ENCODE measurements at regions not wholly inside any gene's neighbourhood (a gene's known extent, or its start where the extent isn't known, plus 50 kb on each side); places are given as distances from the start of the nearest gene placed in this dataset.

DNA sequence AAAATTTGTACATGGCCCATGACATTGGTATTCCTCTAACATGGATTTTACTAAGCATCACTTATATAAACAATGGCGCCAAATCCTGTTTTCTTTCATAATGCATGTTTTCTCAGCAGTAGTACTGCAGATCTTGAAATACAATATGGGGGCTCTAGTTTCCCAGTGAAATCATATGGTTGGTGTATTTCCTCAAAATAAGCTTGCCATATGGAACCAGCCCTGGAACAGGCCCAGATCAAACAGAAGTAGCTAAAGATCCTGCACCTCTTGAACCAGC lies 163.9 kb downstream of the ZNF608 start:
- Histone ChIP-seq H3K36me3 (ENCODE audit: control insufficient read depth in 2 of 2, insufficient read depth in 1 of 2, low read length in 2 of 2) (no peaks in the 10 kb centered on the region), H3K4me3 (ENCODE audit: low read depth, low read length) (no peak overlapping the region), H3K4me1 (ENCODE audit: control insufficient read depth, insufficient read depth, low read length) (peaks cover 9% of the 10 kb centered on the region), H3K9me3 (ENCODE audit: control insufficient read depth, insufficient read depth, low read depth, low read length) (no peaks in the 10 kb centered on the region), H3K27ac (ENCODE audit: extremely low read depth, low read depth, low read length) (no peak overlapping the region)
- CTCF ChIA-PET, result interaction anchor here (0.6 kb wide), 1 partner anchor 370 kb away, joined by 4 read pairs; no protein-coding TSS in a partner anchor
- TF ChIP-seq ZNF549 (tag by site-specific recombination; IDR thresholded peaks at IDR 0.05) (no peak), ZNF830 (tag by site-specific recombination; IDR thresholded peaks at IDR 0.05; ENCODE audit: low read depth) (no peak), MEIS1 (CRISPR knock-in tag; IDR thresholded peaks at IDR 0.05; ENCODE audit: borderline replicate concordance) (no peak), PRDM2 (tag by site-specific recombination; IDR thresholded peaks at IDR 0.05; ENCODE audit: borderline replicate concordance) (no peak), HOXC10 (CRISPR knock-in tag; IDR thresholded peaks at IDR 0.05) (no peak)
- TF ChIP-seq, protein P1, sequence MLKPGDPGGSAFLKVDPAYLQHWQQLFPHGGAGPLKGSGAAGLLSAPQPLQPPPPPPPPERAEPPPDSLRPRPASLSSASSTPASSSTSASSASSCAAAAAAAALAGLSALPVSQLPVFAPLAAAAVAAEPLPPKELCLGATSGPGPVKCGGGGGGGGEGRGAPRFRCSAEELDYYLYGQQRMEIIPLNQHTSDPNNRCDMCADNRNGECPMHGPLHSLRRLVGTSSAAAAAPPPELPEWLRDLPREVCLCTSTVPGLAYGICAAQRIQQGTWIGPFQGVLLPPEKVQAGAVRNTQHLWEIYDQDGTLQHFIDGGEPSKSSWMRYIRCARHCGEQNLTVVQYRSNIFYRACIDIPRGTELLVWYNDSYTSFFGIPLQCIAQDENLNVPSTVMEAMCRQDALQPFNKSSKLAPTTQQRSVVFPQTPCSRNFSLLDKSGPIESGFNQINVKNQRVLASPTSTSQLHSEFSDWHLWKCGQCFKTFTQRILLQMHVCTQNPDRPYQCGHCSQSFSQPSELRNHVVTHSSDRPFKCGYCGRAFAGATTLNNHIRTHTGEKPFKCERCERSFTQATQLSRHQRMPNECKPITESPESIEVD (tag by site-specific recombination; IDR thresholded peaks at IDR 0.05), result peak; percentile 57
- POLR2A ChIA-PET, result no interaction called here

DNA sequence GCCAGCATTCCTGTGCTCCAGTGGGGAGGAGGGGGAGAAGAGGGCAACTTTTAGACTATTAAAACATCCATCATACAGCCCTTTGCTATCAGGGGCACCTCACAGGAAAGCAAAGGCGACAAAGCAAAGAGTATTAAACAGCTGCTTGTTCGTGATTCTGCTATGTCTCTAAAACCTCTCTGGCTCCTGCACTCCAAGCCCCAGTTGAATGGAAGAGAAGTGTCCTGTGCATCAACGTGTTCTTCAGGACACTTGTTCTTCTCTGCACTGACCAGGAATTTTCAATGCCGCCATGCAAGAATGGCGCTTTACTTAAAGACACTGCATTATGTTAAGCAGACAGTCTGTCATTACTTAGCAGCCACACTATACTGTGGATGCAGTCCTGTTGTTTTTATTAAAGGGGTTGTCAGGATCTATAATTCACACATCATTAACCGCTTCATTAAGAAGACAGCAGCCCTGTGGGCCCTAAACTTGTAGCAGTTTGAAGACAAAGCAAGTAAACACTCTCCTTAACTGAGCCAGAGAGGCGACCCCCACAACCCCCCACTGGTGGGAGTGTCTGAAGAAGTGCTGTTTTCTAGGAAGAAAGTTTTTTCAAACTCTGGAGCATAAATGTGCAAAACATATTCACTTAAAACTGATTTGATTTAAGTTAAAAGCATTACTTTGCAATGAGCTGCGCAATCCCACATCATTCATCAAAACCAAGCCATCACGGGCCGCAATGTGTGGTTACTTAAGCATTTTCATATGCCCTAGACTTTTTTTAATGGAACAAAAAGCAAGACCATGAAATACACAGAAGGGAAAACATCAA lies 164.5 kb downstream of the ZNF608 start:
- no peak for TF ChIP-seq ZNF391 (tag by site-specific recombination; IDR thresholded peaks at IDR 0.05; ENCODE audit: borderline replicate concordance, low read depth)
- TF ChIP-seq, protein P2, sequence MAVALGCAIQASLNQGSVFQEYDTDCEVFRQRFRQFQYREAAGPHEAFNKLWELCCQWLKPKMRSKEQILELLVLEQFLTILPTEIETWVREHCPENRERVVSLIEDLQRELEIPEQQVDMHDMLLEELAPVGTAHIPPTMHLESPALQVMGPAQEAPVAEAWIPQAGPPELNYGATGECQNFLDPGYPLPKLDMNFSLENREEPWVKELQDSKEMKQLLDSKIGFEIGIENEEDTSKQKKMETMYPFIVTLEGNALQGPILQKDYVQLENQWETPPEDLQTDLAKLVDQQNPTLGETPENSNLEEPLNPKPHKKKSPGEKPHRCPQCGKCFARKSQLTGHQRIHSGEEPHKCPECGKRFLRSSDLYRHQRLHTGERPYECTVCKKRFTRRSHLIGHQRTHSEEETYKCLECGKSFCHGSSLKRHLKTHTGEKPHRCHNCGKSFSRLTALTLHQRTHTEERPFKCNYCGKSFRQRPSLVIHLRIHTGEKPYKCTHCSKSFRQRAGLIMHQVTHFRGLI (tag by site-specific recombination; IDR thresholded peaks at IDR 0.05), result 0 out of 2 replicates have a peak, but pooled peaks have one; percentile 18
- Histone ChIP-seq H3K4me1 (ENCODE audit: control insufficient read depth, insufficient read depth, low read length) (peaks cover 9% of the 10 kb centered on the region), H3K4me3 (ENCODE audit: low read depth, low read length) (no peak overlapping the region), H3K9me3 (ENCODE audit: control insufficient read depth, insufficient read depth, low read depth, low read length) (no peaks in the 10 kb centered on the region), H3K36me3 (ENCODE audit: control insufficient read depth in 2 of 2, insufficient read depth in 1 of 2, low read length in 2 of 2) (no peaks in the 10 kb centered on the region), H3K27ac (ENCODE audit: extremely low read depth, low read depth, low read length) (no peak overlapping the region)
- ChIA-PET CTCF (interaction anchor here (0.6 kb wide), 1 partner anchor 371 kb away, joined by 4 read pairs; no protein-coding TSS in a partner anchor), POLR2A (no interaction called here)

DNA sequence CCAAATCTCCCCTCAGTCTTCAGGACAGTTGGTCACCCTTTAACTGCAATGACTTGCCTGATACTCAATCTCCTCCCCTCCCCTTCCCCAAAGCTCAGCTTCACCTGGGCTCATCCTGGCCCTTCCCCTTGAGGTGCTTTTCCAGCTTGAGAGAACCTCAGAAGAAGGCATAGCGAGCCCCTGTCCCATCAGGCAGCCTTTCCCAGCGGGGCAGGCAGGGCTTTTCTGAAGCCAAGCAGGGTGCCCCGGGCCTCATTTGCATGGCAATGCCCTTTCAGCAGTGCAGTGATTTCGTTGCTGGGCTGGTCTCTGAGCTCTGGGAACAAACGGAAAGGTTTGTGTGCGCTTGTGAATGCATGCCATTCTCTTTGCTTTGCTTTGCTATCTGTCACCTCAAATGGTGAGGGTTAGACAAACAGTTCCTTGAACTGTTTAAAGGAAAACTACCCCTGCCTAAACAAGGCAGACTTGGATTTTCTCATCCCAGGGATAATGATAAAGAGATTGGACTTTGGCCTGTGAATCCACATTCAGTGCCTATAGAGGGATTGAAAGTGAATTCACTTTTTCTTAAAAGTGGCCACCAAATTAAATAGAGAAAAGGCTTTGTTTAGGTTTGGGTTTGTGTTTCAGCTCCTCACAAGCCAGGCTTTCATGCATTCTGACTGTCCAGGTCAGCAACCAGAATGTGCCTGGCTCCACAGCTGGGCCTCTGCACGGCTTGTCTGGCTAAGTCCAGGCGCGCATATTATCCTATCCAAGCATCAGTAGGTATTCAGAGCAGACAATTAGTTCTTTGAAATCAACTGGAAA lies 165.3 kb downstream of the ZNF608 start:
- ChIA-PET POLR2A (no interaction called here), CTCF (interaction anchor here (0.9 kb wide), 1 partner anchor 10 kb away, joined by 3 read pairs; no protein-coding TSS in a partner anchor)
- H3K27ac ChIP-seq (ENCODE audit: extremely low read depth, low read depth, low read length), result no peak overlapping the region; the same call in 1 of the 2 replicates
- H3K36me3 ChIP-seq (ENCODE audit: control insufficient read depth in 2 of 2, insufficient read depth in 1 of 2, low read length in 2 of 2), result no peaks in the 10 kb centered on the region
- peaks cover 9% of the 10 kb centered on the region for H3K4me1 ChIP-seq (ENCODE audit: control insufficient read depth, insufficient read depth, low read length)
- H3K4me3 ChIP-seq (ENCODE audit: low read depth, low read length), result no peak overlapping the region
- no peaks in the 10 kb centered on the region for H3K9me3 ChIP-seq (ENCODE audit: control insufficient read depth, insufficient read depth, low read depth, low read length)
- TF ChIP-seq, protein P3, sequence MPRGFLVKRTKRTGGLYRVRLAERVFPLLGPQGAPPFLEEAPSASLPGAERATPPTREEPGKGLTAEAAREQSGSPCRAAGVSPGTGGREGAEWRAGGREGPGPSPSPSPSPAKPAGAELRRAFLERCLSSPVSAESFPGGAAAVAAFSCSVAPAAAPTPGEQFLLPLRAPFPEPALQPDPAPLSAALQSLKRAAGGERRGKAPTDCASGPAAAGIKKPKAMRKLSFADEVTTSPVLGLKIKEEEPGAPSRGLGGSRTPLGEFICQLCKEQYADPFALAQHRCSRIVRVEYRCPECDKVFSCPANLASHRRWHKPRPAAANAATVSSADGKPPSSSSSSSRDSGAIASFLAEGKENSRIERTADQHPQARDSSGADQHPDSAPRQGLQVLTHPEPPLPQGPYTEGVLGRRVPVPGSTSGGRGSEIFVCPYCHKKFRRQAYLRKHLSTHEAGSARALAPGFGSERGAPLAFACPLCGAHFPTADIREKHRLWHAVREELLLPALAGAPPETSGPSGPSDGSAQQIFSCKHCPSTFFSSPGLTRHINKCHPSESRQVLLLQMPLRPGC (tag by site-specific recombination; IDR thresholded peaks at IDR 0.05), result no peak
- TF ChIP-seq PRDM1 (tag by site-specific recombination; IDR thresholded peaks at IDR 0.05), result peak; percentile 62
- no peak for TF ChIP-seq ZNF211 (tag by site-specific recombination; IDR thresholded peaks at IDR 0.05; ENCODE audit: low read depth)
- no peak for TF ChIP-seq ZNF610 (tag by site-specific recombination; IDR thresholded peaks at IDR 0.05; ENCODE audit: borderline replicate concordance)
- no peak for TF ChIP-seq OVOL3 (tag by site-specific recombination; IDR thresholded peaks at IDR 0.05)
- TF ChIP-seq SETDB1 (IDR thresholded peaks at IDR 0.05; ENCODE audit: insufficient read length, low read length), result no peak
- no peak for TF ChIP-seq ZNF146 (tag by site-specific recombination; IDR thresholded peaks at IDR 0.05)
- no peak for TF ChIP-seq TRIM28 (IDR thresholded peaks at IDR 0.05; ENCODE audit: borderline replicate concordance, low read length)
- no peak for TF ChIP-seq ZNF311 (tag by site-specific recombination; IDR thresholded peaks at IDR 0.05; ENCODE audit: borderline replicate concordance)

All from HEK293 (cell line).